ENCODE measurements at regions not wholly inside any gene's neighbourhood (a gene's known extent, or its start where the extent isn't known, plus 50 kb on each side); places are given as distances from the start of the nearest gene placed in this dataset.

GRCh38 chr4:7126981-7127380 lies 59.1 kb upstream of the GRPEL1 start:
- no peak for DNase-seq

DNA sequence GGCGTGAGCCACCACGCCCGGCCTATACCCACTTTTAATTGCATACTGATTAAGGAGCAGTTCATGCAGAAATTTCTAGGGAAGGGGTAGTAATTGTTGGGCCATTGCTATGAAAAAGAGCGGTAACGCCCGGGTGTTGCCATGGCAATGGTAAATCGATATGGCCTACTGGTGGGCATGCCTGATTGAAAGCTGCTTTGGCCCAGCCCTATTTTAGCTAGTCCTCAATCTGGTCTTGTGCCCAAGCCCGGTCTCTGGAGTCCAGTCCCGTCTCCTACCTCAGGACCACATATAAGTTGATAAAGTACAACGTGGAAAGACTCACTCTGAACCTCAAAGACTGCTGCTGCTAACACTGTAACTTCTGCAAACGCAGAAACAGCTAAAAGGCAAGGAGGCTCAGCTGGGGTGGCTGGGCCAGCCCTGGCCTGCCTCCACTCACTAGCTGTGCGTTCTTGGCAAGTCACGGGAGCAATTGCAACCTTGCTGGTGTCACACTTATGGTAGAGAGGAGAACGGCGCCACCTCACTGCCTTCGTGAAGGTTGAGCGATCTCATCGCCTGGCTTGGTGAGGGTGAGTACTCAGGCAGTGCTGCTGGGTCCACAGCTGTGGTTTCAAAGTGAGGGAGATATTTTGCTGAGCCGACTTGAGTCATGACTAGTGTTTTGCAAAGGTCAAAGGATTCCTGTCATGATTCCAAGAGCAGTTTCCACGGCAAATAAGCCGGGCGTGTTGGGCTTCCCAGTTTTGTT lies 57.0 kb upstream of the GRPEL1 start:
- DNase-seq = no peak

GRCh38 chr4:7121866-7122653 lies 54.2 kb upstream of the GRPEL1 start:
- no peak for DNase-seq

GRCh38 chr4:7121174-7121573 lies 53.3 kb upstream of the GRPEL1 start:
- DNase-seq = no peak

DNA sequence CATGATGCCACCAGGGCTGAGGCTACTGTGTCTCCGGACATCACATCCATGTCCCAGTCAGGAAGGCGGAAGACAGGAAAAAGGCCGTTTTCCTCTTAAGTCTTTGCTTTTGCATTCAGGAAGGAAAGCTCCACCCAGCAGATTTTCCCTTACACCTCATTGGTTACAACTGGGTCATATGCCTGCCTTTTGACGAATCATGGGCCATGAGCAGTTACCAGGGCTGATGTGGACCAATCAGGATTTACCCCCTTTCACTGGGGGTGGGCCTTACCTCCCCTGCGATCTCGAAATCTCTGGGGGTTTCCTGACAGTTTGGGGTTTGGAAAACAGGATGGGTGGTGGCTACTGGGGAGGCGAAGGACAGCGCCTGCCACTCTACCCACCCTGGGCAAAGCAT lies 52.5 kb upstream of the GRPEL1 start:
- DNase-seq = peak; percentile 21 to 38 (median 24)

DNA sequence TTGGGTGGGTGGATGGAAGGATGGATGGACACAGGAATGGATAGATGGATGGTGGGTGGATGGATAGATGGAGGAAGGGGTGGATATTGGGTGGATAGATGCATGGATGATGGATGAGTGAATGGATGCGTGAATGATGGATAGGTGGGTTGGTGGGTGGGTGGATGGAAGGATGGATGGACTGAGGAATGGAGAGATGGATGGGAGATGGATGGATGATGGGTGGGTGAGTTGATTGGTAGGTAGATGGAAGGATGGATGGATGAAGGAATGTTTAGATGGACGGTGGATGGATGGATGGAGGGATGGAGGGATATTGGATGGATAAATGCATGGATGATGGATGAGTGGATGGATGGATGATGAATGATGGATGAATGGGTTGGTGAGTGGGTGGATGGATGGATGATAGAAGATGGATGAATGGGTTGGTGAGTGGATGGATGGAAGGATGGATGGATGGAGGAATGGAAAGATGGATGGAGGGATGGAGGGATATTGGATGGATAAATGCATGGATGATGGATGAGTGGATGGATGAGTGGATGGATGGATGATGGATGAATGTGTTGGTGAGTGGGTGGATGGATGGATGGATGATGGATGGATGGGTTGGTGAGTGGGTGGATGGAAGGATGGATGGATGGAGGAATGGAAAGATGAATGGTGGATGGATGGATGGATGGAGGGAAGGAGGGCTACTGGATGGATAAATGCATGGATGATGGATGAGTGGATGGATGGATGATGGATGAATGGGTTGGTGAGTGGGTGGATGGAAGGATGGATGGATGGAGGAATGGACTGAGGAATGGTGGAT lies 50.4 kb upstream of the GRPEL1 start:
- no peak for DNase-seq

Measured in suppressor macrophage treated with lipopolysaccharide for 1 hour (primary cell).